ENCODE measurements at regions not wholly inside any gene's neighbourhood (a gene's known extent, or its start where the extent isn't known, plus 50 kb on each side); places are given as distances from the start of the nearest gene placed in this dataset.
"Not testable (repeated sequence)": the region's sequence is repeated elsewhere in the genome, so short reads cannot be mapped to it uniquely, and the experiment has no call there.

GRCh38 chr2:129204581-129204980 is 774.9 kb upstream of the RAB6C start:
- TF ChIP-seq, protein P1, sequence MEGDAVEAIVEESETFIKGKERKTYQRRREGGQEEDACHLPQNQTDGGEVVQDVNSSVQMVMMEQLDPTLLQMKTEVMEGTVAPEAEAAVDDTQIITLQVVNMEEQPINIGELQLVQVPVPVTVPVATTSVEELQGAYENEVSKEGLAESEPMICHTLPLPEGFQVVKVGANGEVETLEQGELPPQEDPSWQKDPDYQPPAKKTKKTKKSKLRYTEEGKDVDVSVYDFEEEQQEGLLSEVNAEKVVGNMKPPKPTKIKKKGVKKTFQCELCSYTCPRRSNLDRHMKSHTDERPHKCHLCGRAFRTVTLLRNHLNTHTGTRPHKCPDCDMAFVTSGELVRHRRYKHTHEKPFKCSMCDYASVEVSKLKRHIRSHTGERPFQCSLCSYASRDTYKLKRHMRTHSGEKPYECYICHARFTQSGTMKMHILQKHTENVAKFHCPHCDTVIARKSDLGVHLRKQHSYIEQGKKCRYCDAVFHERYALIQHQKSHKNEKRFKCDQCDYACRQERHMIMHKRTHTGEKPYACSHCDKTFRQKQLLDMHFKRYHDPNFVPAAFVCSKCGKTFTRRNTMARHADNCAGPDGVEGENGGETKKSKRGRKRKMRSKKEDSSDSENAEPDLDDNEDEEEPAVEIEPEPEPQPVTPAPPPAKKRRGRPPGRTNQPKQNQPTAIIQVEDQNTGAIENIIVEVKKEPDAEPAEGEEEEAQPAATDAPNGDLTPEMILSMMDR (conservative IDR thresholded peaks at IDR 0.05; ENCODE audit: low read depth, low read length): not testable (repeated sequence)
- not testable (repeated sequence) for TF ChIP-seq EZH2 (IDR thresholded peaks at IDR 0.05; ENCODE audit: borderline replicate concordance, low read depth, low read length, poor library complexity, severe bottlenecking)

Measured in A673 (cell line).